ENCODE measurements at regions not wholly inside any gene's neighbourhood (a gene's known extent, or its start where the extent isn't known, plus 50 kb on each side); places are given as distances from the start of the nearest gene placed in this dataset.

DNA sequence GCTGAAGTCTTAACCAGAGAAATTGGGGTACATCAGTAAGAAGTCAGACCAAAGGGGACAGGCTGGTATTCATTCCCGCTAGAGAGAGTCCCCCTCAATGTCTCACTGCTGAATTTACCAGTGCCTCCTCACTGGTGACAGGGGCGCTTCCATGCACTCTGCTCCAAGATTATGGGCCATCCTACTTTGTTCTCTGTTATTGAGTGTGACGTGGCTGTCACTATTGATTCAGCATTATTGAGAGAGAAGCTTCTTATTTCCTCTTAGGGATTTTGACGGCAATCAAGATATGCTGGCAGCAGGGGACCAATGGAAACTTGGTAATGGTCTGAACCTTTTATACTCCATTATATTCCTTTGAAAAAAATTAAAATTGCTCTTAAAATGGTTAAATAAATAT lies 118.6 kb downstream of the SYF2 start:
- TF ChIP-seq TAF1 (IDR thresholded peaks at IDR 0.05; ENCODE audit: borderline replicate concordance, low read depth, low read length) (no peak), POLR2A (IDR thresholded peaks at IDR 0.05; ENCODE audit: low read depth, low read length) (no peak)

Data from GM12892 (cell line).